ENCODE measurements at regions not wholly inside any gene's neighbourhood (a gene's known extent, or its start where the extent isn't known, plus 50 kb on each side); places are given as distances from the start of the nearest gene placed in this dataset.

DNA sequence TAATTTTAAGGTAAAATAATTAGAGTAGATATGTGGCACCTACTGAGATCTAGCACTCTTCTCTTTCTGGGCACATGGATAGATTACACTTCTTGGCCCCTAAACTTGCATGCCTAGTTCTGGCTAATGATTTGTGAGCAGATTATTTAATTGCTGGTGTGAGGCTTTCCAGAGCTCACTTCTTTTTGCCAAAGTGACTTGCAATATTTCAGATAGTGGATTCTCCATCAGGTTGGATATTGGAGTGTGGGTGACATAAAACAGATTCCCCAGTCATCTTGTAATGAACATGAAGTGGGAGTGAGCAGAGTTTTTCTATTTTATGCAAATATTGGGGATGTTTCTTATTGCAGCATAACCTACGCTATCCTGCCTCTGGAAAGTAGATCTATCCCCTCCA is 247.9 kb downstream of the KLF5 start:
- no peaks in the 10 kb centered on the region for H3K36me3 Mint-ChIP-seq
- ATAC-seq (no peak), DNase-seq (ENCODE audit: low spot score) (no peak)
- peaks cover 6% of the 10 kb centered on the region for H3K9me3 Mint-ChIP-seq
- TF ChIP-seq, protein P1, sequence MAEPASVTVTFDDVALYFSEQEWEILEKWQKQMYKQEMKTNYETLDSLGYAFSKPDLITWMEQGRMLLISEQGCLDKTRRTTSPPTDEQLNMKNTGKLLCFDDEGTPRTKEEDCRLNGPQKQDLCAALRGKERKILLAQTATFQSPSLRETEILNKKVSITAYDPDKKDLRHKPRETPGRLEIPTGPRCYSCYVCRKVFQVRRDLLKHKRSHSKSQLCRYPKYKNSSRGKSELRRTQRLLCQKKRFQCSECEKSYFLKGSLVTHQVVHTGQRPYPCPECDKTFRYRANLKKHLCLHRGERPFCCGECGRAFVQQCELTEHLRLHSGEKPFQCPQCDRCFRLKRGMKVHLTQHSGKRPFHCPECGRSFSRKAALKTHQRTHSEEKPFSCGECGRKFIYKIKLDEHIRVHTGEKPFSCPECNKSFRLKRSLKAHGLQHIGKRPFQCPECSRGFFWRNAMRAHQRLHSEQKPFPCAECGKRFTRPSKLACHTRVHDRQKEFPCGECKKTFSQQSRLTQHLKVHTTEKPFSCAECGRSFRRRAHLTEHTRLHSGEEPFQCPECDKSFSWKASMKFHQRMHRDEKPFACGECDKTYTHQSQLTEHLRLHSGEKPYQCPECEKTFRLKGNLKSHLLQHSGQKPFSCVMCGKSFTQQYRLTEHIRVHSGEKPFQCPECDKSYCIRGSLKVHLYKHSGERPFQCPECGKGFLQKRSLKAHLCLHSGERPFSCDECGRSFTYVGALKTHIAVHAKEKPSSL (CRISPR knock-in tag; conservative IDR thresholded peaks at IDR 0.05), result no peak
- TF ChIP-seq, protein P2, sequence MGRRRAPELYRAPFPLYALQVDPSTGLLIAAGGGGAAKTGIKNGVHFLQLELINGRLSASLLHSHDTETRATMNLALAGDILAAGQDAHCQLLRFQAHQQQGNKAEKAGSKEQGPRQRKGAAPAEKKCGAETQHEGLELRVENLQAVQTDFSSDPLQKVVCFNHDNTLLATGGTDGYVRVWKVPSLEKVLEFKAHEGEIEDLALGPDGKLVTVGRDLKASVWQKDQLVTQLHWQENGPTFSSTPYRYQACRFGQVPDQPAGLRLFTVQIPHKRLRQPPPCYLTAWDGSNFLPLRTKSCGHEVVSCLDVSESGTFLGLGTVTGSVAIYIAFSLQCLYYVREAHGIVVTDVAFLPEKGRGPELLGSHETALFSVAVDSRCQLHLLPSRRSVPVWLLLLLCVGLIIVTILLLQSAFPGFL (CRISPR knock-in tag; IDR thresholded peaks at IDR 0.05; ENCODE audit: borderline replicate concordance), result no peak
- no peak for TF ChIP-seq SMAD3 (CRISPR knock-in tag; IDR thresholded peaks at IDR 0.05; ENCODE audit: borderline replicate concordance)
- TF ChIP-seq OVOL2 (CRISPR knock-in tag; IDR thresholded peaks at IDR 0.05; ENCODE audit: borderline replicate concordance), result no peak
- TF ChIP-seq NR3C1 (CRISPR knock-in tag; conservative IDR thresholded peaks at IDR 0.05; ENCODE audit: low read depth), result no peak
- TF ChIP-seq KAT7 (CRISPR knock-in tag; IDR thresholded peaks at IDR 0.05; ENCODE audit: borderline replicate concordance), result no peak
- TF ChIP-seq, protein P3, sequence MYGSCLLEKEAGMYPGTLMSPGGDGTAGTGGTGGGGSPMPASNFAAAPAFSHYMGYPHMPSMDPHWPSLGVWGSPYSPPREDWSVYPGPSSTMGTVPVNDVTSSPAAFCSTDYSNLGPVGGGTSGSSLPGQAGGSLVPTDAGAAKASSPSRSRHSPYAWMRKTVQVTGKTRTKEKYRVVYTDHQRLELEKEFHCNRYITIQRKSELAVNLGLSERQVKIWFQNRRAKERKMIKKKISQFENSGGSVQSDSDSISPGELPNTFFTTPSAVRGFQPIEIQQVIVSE (CRISPR knock-in tag; IDR thresholded peaks at IDR 0.05; ENCODE audit: borderline replicate concordance), result no peak
- TF ChIP-seq CREM (CRISPR knock-in tag; IDR thresholded peaks at IDR 0.05), result no peak
- TF ChIP-seq MXD4 (CRISPR knock-in tag; IDR thresholded peaks at IDR 0.05; ENCODE audit: borderline replicate concordance), result no peak
- TF ChIP-seq TEAD4 (CRISPR knock-in tag; IDR thresholded peaks at IDR 0.05), result no peak
- TF ChIP-seq, protein P4, sequence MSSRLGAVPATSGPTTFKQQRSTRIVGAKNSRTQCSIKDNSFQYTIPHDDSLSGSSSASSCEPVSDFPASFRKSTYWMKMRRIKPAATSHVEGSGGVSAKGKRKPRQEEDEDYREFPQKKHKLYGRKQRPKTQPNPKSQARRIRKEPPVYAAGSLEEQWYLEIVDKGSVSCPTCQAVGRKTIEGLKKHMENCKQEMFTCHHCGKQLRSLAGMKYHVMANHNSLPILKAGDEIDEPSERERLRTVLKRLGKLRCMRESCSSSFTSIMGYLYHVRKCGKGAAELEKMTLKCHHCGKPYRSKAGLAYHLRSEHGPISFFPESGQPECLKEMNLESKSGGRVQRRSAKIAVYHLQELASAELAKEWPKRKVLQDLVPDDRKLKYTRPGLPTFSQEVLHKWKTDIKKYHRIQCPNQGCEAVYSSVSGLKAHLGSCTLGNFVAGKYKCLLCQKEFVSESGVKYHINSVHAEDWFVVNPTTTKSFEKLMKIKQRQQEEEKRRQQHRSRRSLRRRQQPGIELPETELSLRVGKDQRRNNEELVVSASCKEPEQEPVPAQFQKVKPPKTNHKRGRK (CRISPR knock-in tag; IDR thresholded peaks at IDR 0.05; ENCODE audit: borderline replicate concordance), result no peak
- TF ChIP-seq, protein P5, sequence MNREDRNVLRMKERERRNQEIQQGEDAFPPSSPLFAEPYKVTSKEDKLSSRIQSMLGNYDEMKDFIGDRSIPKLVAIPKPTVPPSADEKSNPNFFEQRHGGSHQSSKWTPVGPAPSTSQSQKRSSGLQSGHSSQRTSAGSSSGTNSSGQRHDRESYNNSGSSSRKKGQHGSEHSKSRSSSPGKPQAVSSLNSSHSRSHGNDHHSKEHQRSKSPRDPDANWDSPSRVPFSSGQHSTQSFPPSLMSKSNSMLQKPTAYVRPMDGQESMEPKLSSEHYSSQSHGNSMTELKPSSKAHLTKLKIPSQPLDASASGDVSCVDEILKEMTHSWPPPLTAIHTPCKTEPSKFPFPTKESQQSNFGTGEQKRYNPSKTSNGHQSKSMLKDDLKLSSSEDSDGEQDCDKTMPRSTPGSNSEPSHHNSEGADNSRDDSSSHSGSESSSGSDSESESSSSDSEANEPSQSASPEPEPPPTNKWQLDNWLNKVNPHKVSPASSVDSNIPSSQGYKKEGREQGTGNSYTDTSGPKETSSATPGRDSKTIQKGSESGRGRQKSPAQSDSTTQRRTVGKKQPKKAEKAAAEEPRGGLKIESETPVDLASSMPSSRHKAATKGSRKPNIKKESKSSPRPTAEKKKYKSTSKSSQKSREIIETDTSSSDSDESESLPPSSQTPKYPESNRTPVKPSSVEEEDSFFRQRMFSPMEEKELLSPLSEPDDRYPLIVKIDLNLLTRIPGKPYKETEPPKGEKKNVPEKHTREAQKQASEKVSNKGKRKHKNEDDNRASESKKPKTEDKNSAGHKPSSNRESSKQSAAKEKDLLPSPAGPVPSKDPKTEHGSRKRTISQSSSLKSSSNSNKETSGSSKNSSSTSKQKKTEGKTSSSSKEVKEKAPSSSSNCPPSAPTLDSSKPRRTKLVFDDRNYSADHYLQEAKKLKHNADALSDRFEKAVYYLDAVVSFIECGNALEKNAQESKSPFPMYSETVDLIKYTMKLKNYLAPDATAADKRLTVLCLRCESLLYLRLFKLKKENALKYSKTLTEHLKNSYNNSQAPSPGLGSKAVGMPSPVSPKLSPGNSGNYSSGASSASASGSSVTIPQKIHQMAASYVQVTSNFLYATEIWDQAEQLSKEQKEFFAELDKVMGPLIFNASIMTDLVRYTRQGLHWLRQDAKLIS (CRISPR knock-in tag; IDR thresholded peaks at IDR 0.05; ENCODE audit: borderline replicate concordance), result no peak
- no peak for TF ChIP-seq TEAD1 (CRISPR knock-in tag; IDR thresholded peaks at IDR 0.05)
- TF ChIP-seq ZNF232 (CRISPR knock-in tag; IDR thresholded peaks at IDR 0.05), result no peak
- TF ChIP-seq, protein P6, sequence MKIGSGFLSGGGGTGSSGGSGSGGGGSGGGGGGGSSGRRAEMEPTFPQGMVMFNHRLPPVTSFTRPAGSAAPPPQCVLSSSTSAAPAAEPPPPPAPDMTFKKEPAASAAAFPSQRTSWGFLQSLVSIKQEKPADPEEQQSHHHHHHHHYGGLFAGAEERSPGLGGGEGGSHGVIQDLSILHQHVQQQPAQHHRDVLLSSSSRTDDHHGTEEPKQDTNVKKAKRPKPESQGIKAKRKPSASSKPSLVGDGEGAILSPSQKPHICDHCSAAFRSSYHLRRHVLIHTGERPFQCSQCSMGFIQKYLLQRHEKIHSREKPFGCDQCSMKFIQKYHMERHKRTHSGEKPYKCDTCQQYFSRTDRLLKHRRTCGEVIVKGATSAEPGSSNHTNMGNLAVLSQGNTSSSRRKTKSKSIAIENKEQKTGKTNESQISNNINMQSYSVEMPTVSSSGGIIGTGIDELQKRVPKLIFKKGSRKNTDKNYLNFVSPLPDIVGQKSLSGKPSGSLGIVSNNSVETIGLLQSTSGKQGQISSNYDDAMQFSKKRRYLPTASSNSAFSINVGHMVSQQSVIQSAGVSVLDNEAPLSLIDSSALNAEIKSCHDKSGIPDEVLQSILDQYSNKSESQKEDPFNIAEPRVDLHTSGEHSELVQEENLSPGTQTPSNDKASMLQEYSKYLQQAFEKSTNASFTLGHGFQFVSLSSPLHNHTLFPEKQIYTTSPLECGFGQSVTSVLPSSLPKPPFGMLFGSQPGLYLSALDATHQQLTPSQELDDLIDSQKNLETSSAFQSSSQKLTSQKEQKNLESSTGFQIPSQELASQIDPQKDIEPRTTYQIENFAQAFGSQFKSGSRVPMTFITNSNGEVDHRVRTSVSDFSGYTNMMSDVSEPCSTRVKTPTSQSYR (CRISPR knock-in tag; IDR thresholded peaks at IDR 0.05), result no peak
- TF ChIP-seq, protein P7, sequence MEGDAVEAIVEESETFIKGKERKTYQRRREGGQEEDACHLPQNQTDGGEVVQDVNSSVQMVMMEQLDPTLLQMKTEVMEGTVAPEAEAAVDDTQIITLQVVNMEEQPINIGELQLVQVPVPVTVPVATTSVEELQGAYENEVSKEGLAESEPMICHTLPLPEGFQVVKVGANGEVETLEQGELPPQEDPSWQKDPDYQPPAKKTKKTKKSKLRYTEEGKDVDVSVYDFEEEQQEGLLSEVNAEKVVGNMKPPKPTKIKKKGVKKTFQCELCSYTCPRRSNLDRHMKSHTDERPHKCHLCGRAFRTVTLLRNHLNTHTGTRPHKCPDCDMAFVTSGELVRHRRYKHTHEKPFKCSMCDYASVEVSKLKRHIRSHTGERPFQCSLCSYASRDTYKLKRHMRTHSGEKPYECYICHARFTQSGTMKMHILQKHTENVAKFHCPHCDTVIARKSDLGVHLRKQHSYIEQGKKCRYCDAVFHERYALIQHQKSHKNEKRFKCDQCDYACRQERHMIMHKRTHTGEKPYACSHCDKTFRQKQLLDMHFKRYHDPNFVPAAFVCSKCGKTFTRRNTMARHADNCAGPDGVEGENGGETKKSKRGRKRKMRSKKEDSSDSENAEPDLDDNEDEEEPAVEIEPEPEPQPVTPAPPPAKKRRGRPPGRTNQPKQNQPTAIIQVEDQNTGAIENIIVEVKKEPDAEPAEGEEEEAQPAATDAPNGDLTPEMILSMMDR (IDR thresholded peaks at IDR 0.05), result no peak
- no peak for TF ChIP-seq NFE2L1 (CRISPR knock-in tag; IDR thresholded peaks at IDR 0.05)
- TF ChIP-seq, protein P8, sequence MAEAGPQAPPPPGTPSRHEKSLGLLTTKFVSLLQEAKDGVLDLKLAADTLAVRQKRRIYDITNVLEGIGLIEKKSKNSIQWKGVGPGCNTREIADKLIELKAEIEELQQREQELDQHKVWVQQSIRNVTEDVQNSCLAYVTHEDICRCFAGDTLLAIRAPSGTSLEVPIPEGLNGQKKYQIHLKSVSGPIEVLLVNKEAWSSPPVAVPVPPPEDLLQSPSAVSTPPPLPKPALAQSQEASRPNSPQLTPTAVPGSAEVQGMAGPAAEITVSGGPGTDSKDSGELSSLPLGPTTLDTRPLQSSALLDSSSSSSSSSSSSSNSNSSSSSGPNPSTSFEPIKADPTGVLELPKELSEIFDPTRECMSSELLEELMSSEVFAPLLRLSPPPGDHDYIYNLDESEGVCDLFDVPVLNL (CRISPR knock-in tag; IDR thresholded peaks at IDR 0.05; ENCODE audit: borderline replicate concordance, low read depth), result no peak
- TF ChIP-seq, protein P9, sequence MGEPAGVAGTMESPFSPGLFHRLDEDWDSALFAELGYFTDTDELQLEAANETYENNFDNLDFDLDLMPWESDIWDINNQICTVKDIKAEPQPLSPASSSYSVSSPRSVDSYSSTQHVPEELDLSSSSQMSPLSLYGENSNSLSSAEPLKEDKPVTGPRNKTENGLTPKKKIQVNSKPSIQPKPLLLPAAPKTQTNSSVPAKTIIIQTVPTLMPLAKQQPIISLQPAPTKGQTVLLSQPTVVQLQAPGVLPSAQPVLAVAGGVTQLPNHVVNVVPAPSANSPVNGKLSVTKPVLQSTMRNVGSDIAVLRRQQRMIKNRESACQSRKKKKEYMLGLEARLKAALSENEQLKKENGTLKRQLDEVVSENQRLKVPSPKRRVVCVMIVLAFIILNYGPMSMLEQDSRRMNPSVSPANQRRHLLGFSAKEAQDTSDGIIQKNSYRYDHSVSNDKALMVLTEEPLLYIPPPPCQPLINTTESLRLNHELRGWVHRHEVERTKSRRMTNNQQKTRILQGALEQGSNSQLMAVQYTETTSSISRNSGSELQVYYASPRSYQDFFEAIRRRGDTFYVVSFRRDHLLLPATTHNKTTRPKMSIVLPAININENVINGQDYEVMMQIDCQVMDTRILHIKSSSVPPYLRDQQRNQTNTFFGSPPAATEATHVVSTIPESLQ (CRISPR knock-in tag; IDR thresholded peaks at IDR 0.05), result no peak
- no peak for TF ChIP-seq JAZF1 (CRISPR knock-in tag; IDR thresholded peaks at IDR 0.05)
- CTCF ChIA-PET, result no interaction called here
- peaks cover 5% of the 10 kb centered on the region; the same call in 1 of the 2 replicates for H3K4me1 Mint-ChIP-seq
- no peaks in the 10 kb centered on the region; the same call in 1 of the 2 replicates for H3K27me3 Mint-ChIP-seq (ENCODE audit: low read depth)
- no peak overlapping the region for H3K27ac Mint-ChIP-seq
- POLR2A ChIA-PET, result no interaction called here
- no peak overlapping the region for H3K4me3 Mint-ChIP-seq

Data from WTC11 (cell line).